ENCODE measurements at regions not wholly inside any gene's neighbourhood (a gene's known extent, or its start where the extent isn't known, plus 50 kb on each side); places are given as distances from the start of the nearest gene placed in this dataset.

DNA sequence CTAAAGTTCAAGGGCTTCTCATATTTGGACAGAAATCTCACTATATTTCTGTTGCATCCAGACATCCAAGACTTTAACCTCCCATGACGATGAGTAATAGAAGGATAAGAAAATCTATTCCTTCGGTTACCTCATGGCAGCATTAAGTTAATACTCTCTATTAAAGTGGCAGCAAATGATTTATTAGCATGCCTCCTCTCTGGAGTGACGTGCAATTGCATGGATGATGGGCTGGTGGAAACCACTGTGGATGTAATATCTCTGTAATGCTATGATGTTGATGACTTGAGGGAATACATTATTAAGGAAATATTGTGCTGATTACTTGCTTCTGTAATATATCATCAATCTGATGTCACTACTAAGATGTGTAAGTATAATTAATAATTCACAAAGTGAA lies 336.8 kb downstream of the DSEL start:
- Histone ChIP-seq H3K9me3 (ENCODE audit: control insufficient read depth, insufficient read depth, low read depth, low read length) (no peaks in the 10 kb centered on the region), H3K36me3 (ENCODE audit: control insufficient read depth in 2 of 2, insufficient read depth in 1 of 2, low read length in 2 of 2) (no peaks in the 10 kb centered on the region), H3K27ac (ENCODE audit: extremely low read depth, low read depth, low read length) (no peak overlapping the region), H3K4me3 (ENCODE audit: low read depth, low read length) (no peak overlapping the region), H3K4me1 (ENCODE audit: control insufficient read depth, insufficient read depth, low read length) (no peaks in the 10 kb centered on the region)
- TF ChIP-seq GFI1B (tag by site-specific recombination; IDR thresholded peaks at IDR 0.05): no peak
- TF ChIP-seq ZNF112 (tag by site-specific recombination; IDR thresholded peaks at IDR 0.05): no peak
- no peak for TF ChIP-seq ZNF169 (tag by site-specific recombination; IDR thresholded peaks at IDR 0.05)
- no peak for TF ChIP-seq IKZF3 (tag by site-specific recombination; IDR thresholded peaks at IDR 0.05)
- TF ChIP-seq ZNF335 (tag by site-specific recombination; conservative IDR thresholded peaks at IDR 0.05): no peak
- TF ChIP-seq ZSCAN30 (tag by site-specific recombination; IDR thresholded peaks at IDR 0.05): no peak
- TF ChIP-seq, protein P1, sequence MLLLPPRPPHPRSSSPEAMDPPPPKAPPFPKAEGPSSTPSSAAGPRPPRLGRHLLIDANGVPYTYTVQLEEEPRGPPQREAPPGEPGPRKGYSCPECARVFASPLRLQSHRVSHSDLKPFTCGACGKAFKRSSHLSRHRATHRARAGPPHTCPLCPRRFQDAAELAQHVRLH (tag by site-specific recombination; IDR thresholded peaks at IDR 0.05): no peak
- no peak for TF ChIP-seq ZXDB (tag by site-specific recombination; IDR thresholded peaks at IDR 0.05)
- no peak for TF ChIP-seq ZNF354C (tag by site-specific recombination; IDR thresholded peaks at IDR 0.05; ENCODE audit: borderline replicate concordance, low read depth)
- no peak for TF ChIP-seq ZNF600 (tag by site-specific recombination; IDR thresholded peaks at IDR 0.05)
- CTCF ChIA-PET: no interaction called here
- POLR2A ChIA-PET: no interaction called here

DNA sequence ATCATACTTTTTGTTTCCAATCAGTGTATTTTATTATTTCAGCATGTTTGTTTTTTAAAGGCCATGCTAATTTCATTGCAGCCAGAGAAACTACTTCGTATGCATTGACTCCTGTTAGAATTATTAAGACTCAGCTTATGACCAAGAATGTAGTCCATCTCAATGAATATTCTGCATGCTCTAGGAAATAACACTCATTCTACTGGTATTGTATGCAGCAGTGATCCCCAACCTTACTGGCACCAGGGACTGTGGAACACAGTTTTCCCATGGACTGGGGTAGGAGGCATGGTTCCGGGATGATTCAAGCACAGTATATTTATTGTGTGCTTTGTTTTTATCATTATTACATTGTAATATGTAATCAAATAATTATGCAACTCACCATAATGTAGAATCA lies 356.9 kb downstream of the DSEL start:
- ChIA-PET POLR2A (no interaction called here), CTCF (no interaction called here)
- Histone ChIP-seq H3K36me3 (ENCODE audit: control insufficient read depth in 2 of 2, insufficient read depth in 1 of 2, low read length in 2 of 2) (no peaks in the 10 kb centered on the region), H3K27ac (ENCODE audit: extremely low read depth, low read depth, low read length) (no peak overlapping the region), H3K9me3 (ENCODE audit: control insufficient read depth, insufficient read depth, low read depth, low read length) (no peaks in the 10 kb centered on the region), H3K4me1 (ENCODE audit: control insufficient read depth, insufficient read depth, low read length) (no peaks in the 10 kb centered on the region), H3K4me3 (ENCODE audit: low read depth, low read length) (no peak overlapping the region)
- TF ChIP-seq ZNF248 (tag by site-specific recombination; IDR thresholded peaks at IDR 0.05) (no peak), SALL2 (tag by site-specific recombination; IDR thresholded peaks at IDR 0.05; ENCODE audit: borderline replicate concordance) (no peak), OVOL3 (tag by site-specific recombination; IDR thresholded peaks at IDR 0.05) (no peak), ZNF202 (tag by site-specific recombination; IDR thresholded peaks at IDR 0.05; ENCODE audit: borderline replicate concordance) (no peak), GFI1B (tag by site-specific recombination; IDR thresholded peaks at IDR 0.05) (no peak), HOXA7 (CRISPR knock-in tag; IDR thresholded peaks at IDR 0.05; ENCODE audit: borderline replicate concordance) (no peak), ZNF324 (tag by site-specific recombination; IDR thresholded peaks at IDR 0.05) (no peak)
- TF ChIP-seq, protein P2, sequence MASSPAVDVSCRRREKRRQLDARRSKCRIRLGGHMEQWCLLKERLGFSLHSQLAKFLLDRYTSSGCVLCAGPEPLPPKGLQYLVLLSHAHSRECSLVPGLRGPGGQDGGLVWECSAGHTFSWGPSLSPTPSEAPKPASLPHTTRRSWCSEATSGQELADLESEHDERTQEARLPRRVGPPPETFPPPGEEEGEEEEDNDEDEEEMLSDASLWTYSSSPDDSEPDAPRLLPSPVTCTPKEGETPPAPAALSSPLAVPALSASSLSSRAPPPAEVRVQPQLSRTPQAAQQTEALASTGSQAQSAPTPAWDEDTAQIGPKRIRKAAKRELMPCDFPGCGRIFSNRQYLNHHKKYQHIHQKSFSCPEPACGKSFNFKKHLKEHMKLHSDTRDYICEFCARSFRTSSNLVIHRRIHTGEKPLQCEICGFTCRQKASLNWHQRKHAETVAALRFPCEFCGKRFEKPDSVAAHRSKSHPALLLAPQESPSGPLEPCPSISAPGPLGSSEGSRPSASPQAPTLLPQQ (tag by site-specific recombination; IDR thresholded peaks at IDR 0.05): no peak
- TF ChIP-seq, protein P1 (tag by site-specific recombination; IDR thresholded peaks at IDR 0.05): no peak
- TF ChIP-seq, protein P3, sequence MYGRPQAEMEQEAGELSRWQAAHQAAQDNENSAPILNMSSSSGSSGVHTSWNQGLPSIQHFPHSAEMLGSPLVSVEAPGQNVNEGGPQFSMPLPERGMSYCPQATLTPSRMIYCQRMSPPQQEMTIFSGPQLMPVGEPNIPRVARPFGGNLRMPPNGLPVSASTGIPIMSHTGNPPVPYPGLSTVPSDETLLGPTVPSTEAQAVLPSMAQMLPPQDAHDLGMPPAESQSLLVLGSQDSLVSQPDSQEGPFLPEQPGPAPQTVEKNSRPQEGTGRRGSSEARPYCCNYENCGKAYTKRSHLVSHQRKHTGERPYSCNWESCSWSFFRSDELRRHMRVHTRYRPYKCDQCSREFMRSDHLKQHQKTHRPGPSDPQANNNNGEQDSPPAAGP (tag by site-specific recombination; IDR thresholded peaks at IDR 0.05): no peak

DNA sequence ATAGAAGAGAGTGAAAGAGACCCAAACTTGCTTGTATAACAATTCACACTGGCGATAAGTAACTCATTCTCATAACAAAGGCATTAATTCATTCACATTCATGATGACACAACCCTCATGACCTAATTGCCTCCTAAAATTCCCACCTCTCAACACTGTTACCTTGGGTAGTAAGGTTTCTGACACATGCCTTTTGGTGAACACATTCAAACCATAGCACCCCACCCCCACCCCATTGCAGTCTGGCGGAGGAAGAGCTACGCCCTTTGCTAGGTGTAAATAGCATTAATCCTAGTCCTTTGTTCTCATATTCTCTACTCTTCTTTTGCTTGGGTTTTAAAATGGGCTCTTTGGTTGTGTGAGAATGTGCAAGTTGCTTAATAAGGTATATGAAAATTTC lies 361.5 kb downstream of the DSEL start:
- ChIA-PET POLR2A (no interaction called here), CTCF (interaction anchor here (0.6 kb wide), 2 partner anchors 14 to 38 kb away, joined by 3 read pairs; no protein-coding TSS in a partner anchor)
- H3K36me3 ChIP-seq (ENCODE audit: control insufficient read depth in 2 of 2, insufficient read depth in 1 of 2, low read length in 2 of 2): no peaks in the 10 kb centered on the region
- no peaks in the 10 kb centered on the region for H3K4me1 ChIP-seq (ENCODE audit: control insufficient read depth, insufficient read depth, low read length)
- no peak overlapping the region for H3K27ac ChIP-seq (ENCODE audit: extremely low read depth, low read depth, low read length)
- no peaks in the 10 kb centered on the region for H3K9me3 ChIP-seq (ENCODE audit: control insufficient read depth, insufficient read depth, low read depth, low read length)
- no peak overlapping the region for H3K4me3 ChIP-seq (ENCODE audit: low read depth, low read length)
- TF ChIP-seq ZNF341 (tag by site-specific recombination; IDR thresholded peaks at IDR 0.05; ENCODE audit: low read depth) (no peak), ZNF311 (tag by site-specific recombination; IDR thresholded peaks at IDR 0.05; ENCODE audit: borderline replicate concordance) (no peak), ZNF416 (tag by site-specific recombination; IDR thresholded peaks at IDR 0.05) (no peak), ZBTB8A (tag by site-specific recombination; IDR thresholded peaks at IDR 0.05) (no peak), ZNF211 (tag by site-specific recombination; IDR thresholded peaks at IDR 0.05; ENCODE audit: low read depth) (no peak), ZNF544 (tag by site-specific recombination; IDR thresholded peaks at IDR 0.05) (no peak), KLF1 (tag by site-specific recombination; IDR thresholded peaks at IDR 0.05) (no peak), ZBTB17 (tag by site-specific recombination; IDR thresholded peaks at IDR 0.05) (no peak), ZNF792 (tag by site-specific recombination; IDR thresholded peaks at IDR 0.05) (no peak), ZNF830 (tag by site-specific recombination; IDR thresholded peaks at IDR 0.05; ENCODE audit: low read depth) (no peak)
- TF ChIP-seq, protein P4, sequence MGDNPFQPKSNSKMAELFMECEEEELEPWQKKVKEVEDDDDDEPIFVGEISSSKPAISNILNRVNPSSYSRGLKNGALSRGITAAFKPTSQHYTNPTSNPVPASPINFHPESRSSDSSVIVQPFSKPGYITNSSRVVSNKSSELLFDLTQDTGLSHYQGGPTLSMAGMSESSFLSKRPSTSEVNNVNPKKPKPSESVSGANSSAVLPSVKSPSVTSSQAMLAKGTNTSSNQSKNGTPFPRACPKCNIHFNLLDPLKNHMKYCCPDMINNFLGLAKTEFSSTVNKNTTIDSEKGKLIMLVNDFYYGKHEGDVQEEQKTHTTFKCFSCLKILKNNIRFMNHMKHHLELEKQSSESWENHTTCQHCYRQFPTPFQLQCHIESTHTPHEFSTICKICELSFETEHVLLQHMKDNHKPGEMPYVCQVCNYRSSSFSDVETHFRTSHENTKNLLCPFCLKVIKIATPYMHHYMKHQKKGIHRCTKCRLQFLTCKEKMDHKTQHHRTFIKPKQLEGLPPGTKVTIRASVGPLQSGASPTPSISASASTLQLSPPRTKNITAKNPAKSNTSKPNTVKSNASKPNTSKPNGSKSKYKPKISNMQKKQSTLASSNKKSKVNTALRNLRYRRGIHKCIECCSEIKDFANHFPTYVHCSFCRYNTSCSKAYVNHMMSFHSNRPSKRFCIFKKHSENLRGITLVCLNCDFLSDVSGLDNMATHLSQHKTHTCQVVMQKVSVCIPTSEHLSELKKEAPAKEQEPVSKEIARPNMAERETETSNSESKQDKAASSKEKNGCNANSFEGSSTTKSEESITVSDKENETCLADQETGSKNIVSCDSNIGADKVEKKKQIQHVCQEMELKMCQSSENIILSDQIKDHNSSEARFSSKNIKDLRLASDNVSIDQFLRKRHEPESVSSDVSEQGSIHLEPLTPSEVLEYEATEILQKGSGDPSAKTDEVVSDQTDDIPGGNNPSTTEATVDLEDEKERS (tag by site-specific recombination; IDR thresholded peaks at IDR 0.05): no peak
